ENCODE measurements at regions not wholly inside any gene's neighbourhood (a gene's known extent, or its start where the extent isn't known, plus 50 kb on each side); places are given as distances from the start of the nearest gene placed in this dataset.

DNA sequence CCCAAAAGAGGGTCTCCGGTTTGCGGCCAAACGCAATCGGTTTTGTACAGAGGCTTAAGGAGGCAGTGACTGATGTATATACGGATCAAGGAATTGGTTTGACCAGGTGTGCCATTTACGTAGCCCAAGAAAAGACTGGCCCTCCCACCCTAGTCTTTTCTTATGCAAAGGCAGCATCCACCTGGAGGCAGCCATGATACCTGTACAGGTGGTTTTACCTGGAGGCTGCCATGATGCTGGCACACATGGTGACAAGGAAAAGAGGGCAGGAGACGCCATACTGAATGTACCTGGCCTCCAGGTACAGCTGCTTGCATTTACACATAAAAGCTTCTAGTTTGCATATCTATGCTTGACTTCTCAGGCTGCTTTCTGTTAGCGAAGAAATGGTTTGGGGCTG is 917.7 kb upstream of the INTU start:
- Histone ChIP-seq H3K4me3 (no peak overlapping the region), H3K9me3 (replicated peaks; ENCODE audit: control insufficient read depth, insufficient read depth, low read length) (no peaks in the 10 kb centered on the region), H4K20me1 (ENCODE audit: control insufficient read depth, insufficient read depth) (no peaks in the 10 kb centered on the region), H3K79me2 (ENCODE audit: control insufficient read depth, insufficient read depth, low read length) (no peaks in the 10 kb centered on the region), H3K9ac (ENCODE audit: control insufficient read depth, insufficient read depth, low read length) (no peak overlapping the region), H2AFZ (ENCODE audit: control insufficient read depth, low read depth, low read length) (no peak overlapping the region), H3K27ac (ENCODE audit: control insufficient read depth, insufficient read depth) (no peak overlapping the region), H3K36me3 (ENCODE audit: control insufficient read depth in 2 of 2, insufficient read depth in 2 of 2, low read length in 1 of 2) (no peaks in the 10 kb centered on the region), H3K4me1 (ENCODE audit: control insufficient read depth, insufficient read depth, low read length) (no peaks in the 10 kb centered on the region), H3K27me3 (replicated peaks in 1 of 2; ENCODE audit: control insufficient read depth in 2 of 2, insufficient read depth in 2 of 2, low read length in 1 of 2) (no peaks in the 10 kb centered on the region), H3K4me2 (ENCODE audit: control insufficient read depth, insufficient read depth) (no peak overlapping the region)
- no peak for ATAC-seq
- ChIA-PET CTCF (no interaction called here), RAD21 (ENCODE audit: unreplicated experiment) (no interaction called here), POLR2A (no interaction called here), SMC1A (ENCODE audit: uncharacterized antibody, unreplicated experiment) (no interaction called here)
- 60% methylated on average over 8 of the region's 8 CpGs for WGBS (ENCODE audit: insufficient coverage, insufficient replicate concordance, low lambda C conversion rate, missing lambda C conversion rate)
- TF ChIP-seq IKZF2 (IDR thresholded peaks at IDR 0.05) (no peak), CHD1 (IDR thresholded peaks at IDR 0.05; ENCODE audit: low read depth, low read length) (no peak)
- in situ Hi-C loops (cut with MboI) (no loop called here), intact Hi-C loops (cut with micrococcal nuclease; ENCODE audit: unreplicated experiment) (no loop called here)
- no peak for DNase-seq (ENCODE audit: low read depth, low spot score)
- FAIRE-seq, result no peak
- no TSS peak for BruUV-seq (replicated peaks)

DNA sequence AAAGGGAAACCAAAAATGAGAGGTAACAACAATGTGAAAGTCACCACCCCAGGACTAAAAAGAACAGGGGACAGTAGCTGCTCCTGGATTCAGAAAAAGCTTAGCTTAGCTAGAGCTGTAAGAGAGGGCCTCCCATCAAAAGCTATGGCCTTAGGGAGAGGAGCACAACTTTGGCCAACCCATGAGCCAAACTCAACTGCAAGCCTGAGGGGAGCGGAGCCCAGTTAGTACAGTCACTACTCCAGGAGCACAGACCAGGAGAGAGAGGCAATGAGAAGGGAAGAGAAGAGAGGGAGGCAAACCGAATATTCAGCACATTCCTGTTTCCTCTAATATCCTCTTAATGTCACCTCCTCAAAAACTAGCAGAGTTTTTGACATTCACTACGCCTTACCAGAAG is 917.1 kb upstream of the INTU start:
- WGBS (ENCODE audit: insufficient coverage, insufficient replicate concordance, low lambda C conversion rate, missing lambda C conversion rate), result 2% methylated on average over 3 of the region's 3 CpGs
- DNase-seq (ENCODE audit: low read depth, low spot score) (no peak), ATAC-seq (no peak), FAIRE-seq (no peak)
- H3K4me3 ChIP-seq, result no peak overlapping the region
- no peaks in the 10 kb centered on the region for H3K79me2 ChIP-seq (ENCODE audit: control insufficient read depth, insufficient read depth, low read length)
- in situ Hi-C loops (cut with MboI) (no loop called here), intact Hi-C loops (cut with micrococcal nuclease; ENCODE audit: unreplicated experiment) (no loop called here)
- no peaks in the 10 kb centered on the region for H3K9me3 ChIP-seq (replicated peaks; ENCODE audit: control insufficient read depth, insufficient read depth, low read length)
- H3K36me3 ChIP-seq (ENCODE audit: control insufficient read depth in 2 of 2, insufficient read depth in 2 of 2, low read length in 1 of 2), result no peaks in the 10 kb centered on the region
- no peaks in the 10 kb centered on the region for H4K20me1 ChIP-seq (ENCODE audit: control insufficient read depth, insufficient read depth)
- ChIA-PET CTCF (no interaction called here), POLR2A (no interaction called here), SMC1A (ENCODE audit: uncharacterized antibody, unreplicated experiment) (no interaction called here), RAD21 (ENCODE audit: unreplicated experiment) (no interaction called here)
- TF ChIP-seq CEBPB (IDR thresholded peaks at IDR 0.05; ENCODE audit: borderline replicate concordance in 1 of 2, low read depth in 2 of 2, low read length in 2 of 2) (no peak), SPI1 (IDR thresholded peaks at IDR 0.05; ENCODE audit: borderline replicate concordance, insufficient read depth, low read depth, low read length) (no peak), MTA3 (IDR thresholded peaks at IDR 0.05; ENCODE audit: borderline replicate concordance, low read length) (no peak), EP300 (IDR thresholded peaks at IDR 0.05; ENCODE audit: borderline replicate concordance in 1 of 2, control insufficient read depth in 1 of 2, low read depth in 2 of 2, low read length in 2 of 2) (no peak), TCF3 (IDR thresholded peaks at IDR 0.05; ENCODE audit: borderline replicate concordance, insufficient read depth, low read depth, low read length) (no peak), NFXL1 (IDR thresholded peaks at IDR 0.05; ENCODE audit: borderline replicate concordance) (no peak), ESRRA (IDR thresholded peaks at IDR 0.05; ENCODE audit: low read length) (no peak), FOS (IDR thresholded peaks at IDR 0.05; ENCODE audit: borderline replicate concordance, extremely low read depth, insufficient read length) (no peak), ZNF384 (IDR thresholded peaks at IDR 0.05; ENCODE audit: borderline replicate concordance, low read depth, low read length) (no peak), NBN (IDR thresholded peaks at IDR 0.05) (no peak), JUND (IDR thresholded peaks at IDR 0.05; ENCODE audit: low read depth, low read length) (no peak)
- TF ChIP-seq, protein P1, sequence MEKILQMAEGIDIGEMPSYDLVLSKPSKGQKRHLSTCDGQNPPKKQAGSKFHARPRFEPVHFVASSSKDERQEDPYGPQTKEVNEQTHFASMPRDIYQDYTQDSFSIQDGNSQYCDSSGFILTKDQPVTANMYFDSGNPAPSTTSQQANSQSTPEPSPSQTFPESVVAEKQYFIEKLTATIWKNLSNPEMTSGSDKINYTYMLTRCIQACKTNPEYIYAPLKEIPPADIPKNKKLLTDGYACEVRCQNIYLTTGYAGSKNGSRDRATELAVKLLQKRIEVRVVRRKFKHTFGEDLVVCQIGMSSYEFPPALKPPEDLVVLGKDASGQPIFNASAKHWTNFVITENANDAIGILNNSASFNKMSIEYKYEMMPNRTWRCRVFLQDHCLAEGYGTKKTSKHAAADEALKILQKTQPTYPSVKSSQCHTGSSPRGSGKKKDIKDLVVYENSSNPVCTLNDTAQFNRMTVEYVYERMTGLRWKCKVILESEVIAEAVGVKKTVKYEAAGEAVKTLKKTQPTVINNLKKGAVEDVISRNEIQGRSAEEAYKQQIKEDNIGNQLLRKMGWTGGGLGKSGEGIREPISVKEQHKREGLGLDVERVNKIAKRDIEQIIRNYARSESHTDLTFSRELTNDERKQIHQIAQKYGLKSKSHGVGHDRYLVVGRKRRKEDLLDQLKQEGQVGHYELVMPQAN (conservative IDR thresholded peaks at IDR 0.05), result no peak
- no peaks in the 10 kb centered on the region for H3K4me1 ChIP-seq (ENCODE audit: control insufficient read depth, insufficient read depth, low read length)
- no peak overlapping the region for H3K4me2 ChIP-seq (ENCODE audit: control insufficient read depth, insufficient read depth)
- no peak overlapping the region for H3K9ac ChIP-seq (ENCODE audit: control insufficient read depth, insufficient read depth, low read length)
- H3K27ac ChIP-seq (ENCODE audit: control insufficient read depth, insufficient read depth), result no peak overlapping the region
- H3K27me3 ChIP-seq (replicated peaks in 1 of 2; ENCODE audit: control insufficient read depth in 2 of 2, insufficient read depth in 2 of 2, low read length in 1 of 2), result no peaks in the 10 kb centered on the region
- no peak overlapping the region for H2AFZ ChIP-seq (ENCODE audit: control insufficient read depth, low read depth, low read length)
- no TSS peak for BruUV-seq (replicated peaks)
